ENCODE measurements at regions not wholly inside any gene's neighbourhood (a gene's known extent, or its start where the extent isn't known, plus 50 kb on each side); places are given as distances from the start of the nearest gene placed in this dataset.

DNA sequence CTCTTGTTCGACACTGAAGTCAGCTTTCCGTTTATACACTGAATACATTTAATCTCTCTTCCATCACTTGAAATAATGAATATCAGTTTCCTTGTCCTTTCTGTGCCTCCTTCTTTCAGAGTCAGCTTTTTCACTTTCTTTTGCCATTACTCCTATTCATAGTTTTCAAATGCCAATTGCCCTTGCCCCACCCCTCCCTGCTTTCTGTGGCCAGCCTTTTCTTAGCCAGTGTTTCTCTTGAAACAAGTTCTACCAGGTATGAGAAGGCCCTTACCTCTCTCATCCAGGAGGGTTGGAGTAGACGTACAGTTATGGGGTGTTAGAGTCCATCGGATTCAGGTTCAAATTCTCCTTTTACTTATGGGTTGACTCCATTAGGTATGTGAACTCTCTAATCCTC, 574.7 kb upstream of the SEMA6A start:
- intact Hi-C loops (cut with DNase I), result no loop called here

DNA sequence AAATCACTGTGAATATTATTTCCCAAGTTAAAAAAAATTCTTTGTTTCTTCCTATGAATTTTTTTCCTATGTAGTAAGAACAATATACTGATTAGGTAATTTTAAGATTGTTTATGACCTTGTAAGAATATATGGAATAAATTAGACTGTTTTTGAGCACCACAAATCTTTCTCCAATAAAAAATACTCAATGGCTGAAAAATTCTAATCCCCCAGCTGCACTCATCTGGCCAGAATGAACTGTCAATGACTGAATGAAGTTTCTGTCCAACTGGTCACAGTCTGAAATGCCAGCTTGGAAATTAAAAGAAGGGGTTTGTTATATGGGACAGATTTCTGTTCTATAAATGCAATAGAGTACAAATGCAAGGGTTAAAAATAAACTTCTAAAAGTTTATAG, 569.5 kb upstream of the SEMA6A start:
- Histone ChIP-seq H3K4me3 (no peak overlapping the region), H3K4me1 (no peaks in the 10 kb centered on the region), H3K9me3 (no peaks in the 10 kb centered on the region), H3K36me3 (no peaks in the 10 kb centered on the region), H3K27ac (no peak overlapping the region), H3K27me3 (no peaks in the 10 kb centered on the region)
- intact Hi-C loops (cut with DNase I), result no loop called here
- TF ChIP-seq, protein P1, sequence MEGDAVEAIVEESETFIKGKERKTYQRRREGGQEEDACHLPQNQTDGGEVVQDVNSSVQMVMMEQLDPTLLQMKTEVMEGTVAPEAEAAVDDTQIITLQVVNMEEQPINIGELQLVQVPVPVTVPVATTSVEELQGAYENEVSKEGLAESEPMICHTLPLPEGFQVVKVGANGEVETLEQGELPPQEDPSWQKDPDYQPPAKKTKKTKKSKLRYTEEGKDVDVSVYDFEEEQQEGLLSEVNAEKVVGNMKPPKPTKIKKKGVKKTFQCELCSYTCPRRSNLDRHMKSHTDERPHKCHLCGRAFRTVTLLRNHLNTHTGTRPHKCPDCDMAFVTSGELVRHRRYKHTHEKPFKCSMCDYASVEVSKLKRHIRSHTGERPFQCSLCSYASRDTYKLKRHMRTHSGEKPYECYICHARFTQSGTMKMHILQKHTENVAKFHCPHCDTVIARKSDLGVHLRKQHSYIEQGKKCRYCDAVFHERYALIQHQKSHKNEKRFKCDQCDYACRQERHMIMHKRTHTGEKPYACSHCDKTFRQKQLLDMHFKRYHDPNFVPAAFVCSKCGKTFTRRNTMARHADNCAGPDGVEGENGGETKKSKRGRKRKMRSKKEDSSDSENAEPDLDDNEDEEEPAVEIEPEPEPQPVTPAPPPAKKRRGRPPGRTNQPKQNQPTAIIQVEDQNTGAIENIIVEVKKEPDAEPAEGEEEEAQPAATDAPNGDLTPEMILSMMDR (IDR thresholded peaks at IDR 0.05), result no peak
- TF ChIP-seq POLR2AphosphoS5 (IDR thresholded peaks at IDR 0.05; ENCODE audit: insufficient read depth in 1 of 2, low read depth in 1 of 2) (no peak), POLR2A (IDR thresholded peaks at IDR 0.05) (no peak)
- DNase-seq (ENCODE audit: extremely low spot score in 2 of 2), result no peak

More for the DNA sequence above, 574.7 kb upstream of the SEMA6A start:
- Histone ChIP-seq H3K27me3 (no peaks in the 10 kb centered on the region), H3K4me1 (no peaks in the 10 kb centered on the region), H3K9me3 (no peaks in the 10 kb centered on the region), H3K27ac (no peak overlapping the region), H3K36me3 (no peaks in the 10 kb centered on the region), H3K4me3 (no peak overlapping the region)
- TF ChIP-seq POLR2A (IDR thresholded peaks at IDR 0.05) (no peak), POLR2AphosphoS5 (IDR thresholded peaks at IDR 0.05; ENCODE audit: insufficient read depth in 1 of 2, low read depth in 1 of 2) (no peak)
- TF ChIP-seq, protein P1 (IDR thresholded peaks at IDR 0.05), result no peak
- no peak for DNase-seq (ENCODE audit: extremely low spot score in 2 of 2)

DNA sequence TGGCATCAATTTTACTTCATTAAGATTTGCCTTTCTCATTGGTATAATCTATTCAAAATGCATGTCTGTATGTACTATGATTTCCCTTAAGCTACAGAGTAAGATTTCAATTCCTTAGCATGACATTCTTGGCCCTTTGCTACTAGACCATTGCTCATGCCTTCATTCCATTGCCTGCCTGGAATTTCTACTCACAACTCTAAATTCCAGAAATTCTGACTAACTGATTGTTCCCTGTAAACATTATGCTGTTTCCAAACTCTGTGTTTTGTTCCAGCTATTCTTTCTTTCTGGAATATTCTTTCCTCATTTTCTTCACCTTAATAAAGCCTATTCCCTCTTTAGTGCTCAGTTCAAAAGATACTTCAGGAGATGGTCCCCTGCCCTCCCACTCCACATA, 568.8 kb upstream of the SEMA6A start:
- no peak for DNase-seq (ENCODE audit: extremely low spot score in 2 of 2)
- no peaks in the 10 kb centered on the region for H3K4me1 ChIP-seq
- intact Hi-C loops (cut with DNase I), result no loop called here
- H3K27me3 ChIP-seq, result no peaks in the 10 kb centered on the region
- no peak overlapping the region for H3K4me3 ChIP-seq
- no peak overlapping the region for H3K27ac ChIP-seq
- TF ChIP-seq, protein P1 (IDR thresholded peaks at IDR 0.05), result no peak
- TF ChIP-seq POLR2AphosphoS5 (IDR thresholded peaks at IDR 0.05; ENCODE audit: insufficient read depth in 1 of 2, low read depth in 1 of 2) (no peak), POLR2A (IDR thresholded peaks at IDR 0.05) (no peak)
- no peaks in the 10 kb centered on the region for H3K9me3 ChIP-seq
- no peaks in the 10 kb centered on the region for H3K36me3 ChIP-seq

DNA sequence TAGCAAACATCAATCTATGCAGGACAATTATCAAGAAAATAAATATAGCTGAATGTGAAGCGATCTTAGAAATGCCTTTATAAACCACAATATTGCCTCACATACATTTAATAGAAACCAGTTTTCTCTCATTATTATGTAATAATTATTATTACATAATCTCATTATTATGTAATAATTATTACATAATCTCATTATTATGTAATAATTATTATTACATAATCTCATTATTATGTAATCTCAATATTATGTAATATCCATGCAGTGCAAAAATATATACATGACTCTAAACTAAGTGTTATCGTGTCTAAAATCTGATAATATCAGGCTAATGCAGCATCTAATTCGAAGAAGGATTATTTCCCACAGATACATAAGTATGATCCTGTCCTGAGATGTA, 563.9 kb upstream of the SEMA6A start:
- Histone ChIP-seq H3K27me3 (no peaks in the 10 kb centered on the region), H3K27ac (no peak overlapping the region), H3K4me3 (no peak overlapping the region), H3K9me3 (no peaks in the 10 kb centered on the region), H3K4me1 (no peaks in the 10 kb centered on the region), H3K36me3 (no peaks in the 10 kb centered on the region)
- DNase-seq (ENCODE audit: extremely low spot score in 2 of 2), result no peak
- intact Hi-C loops (cut with DNase I), result no loop called here
- TF ChIP-seq POLR2A (IDR thresholded peaks at IDR 0.05), result no peak
- TF ChIP-seq POLR2AphosphoS5 (IDR thresholded peaks at IDR 0.05; ENCODE audit: insufficient read depth in 1 of 2, low read depth in 1 of 2), result no peak
- TF ChIP-seq, protein P1 (IDR thresholded peaks at IDR 0.05), result no peak

DNA sequence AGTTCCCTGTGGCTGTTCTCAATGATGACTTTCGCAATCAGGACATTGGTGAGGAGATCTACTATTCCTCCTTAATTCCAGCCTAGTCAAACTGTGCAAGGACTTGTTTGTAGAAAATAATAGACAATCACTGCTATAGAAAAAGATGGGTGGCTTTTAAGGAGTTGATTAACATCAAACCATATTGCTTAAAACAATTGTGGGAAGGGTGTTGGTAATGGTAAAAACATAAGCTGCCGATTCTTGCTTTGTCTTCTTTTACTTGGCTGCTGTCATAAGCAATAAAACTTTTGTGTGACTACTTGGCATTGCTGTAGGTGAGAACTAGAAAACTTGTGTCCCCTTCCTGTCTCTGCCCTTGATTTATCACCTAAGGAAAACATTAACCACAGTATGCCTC, 561.2 kb upstream of the SEMA6A start:
- TF ChIP-seq POLR2AphosphoS5 (IDR thresholded peaks at IDR 0.05; ENCODE audit: insufficient read depth in 1 of 2, low read depth in 1 of 2), result no peak
- TF ChIP-seq, protein P1 (IDR thresholded peaks at IDR 0.05), result no peak
- no peak for TF ChIP-seq POLR2A (IDR thresholded peaks at IDR 0.05)
- intact Hi-C loops (cut with DNase I), result no loop called here
- no peaks in the 10 kb centered on the region for H3K27me3 ChIP-seq
- no peak for DNase-seq (ENCODE audit: extremely low spot score in 2 of 2)
- no peaks in the 10 kb centered on the region for H3K9me3 ChIP-seq
- H3K4me3 ChIP-seq, result no peak overlapping the region
- no peaks in the 10 kb centered on the region for H3K4me1 ChIP-seq
- H3K27ac ChIP-seq, result no peak overlapping the region
- no peaks in the 10 kb centered on the region for H3K36me3 ChIP-seq

All from vagina (tissue), 2 donors.